Stomach (tissue), 8 donors: ENCODE measurements at regions not wholly inside any gene's neighbourhood (a gene's known extent, or its start where the extent isn't known, plus 50 kb on each side); places are given as distances from the start of the nearest gene placed in this dataset.
A peak's percentile ranks its signal among the peaks of the same experiment; 100 is the strongest.
"Not testable (repeated sequence)": the region's sequence is repeated elsewhere in the genome, so short reads cannot be mapped to it uniquely, and the experiment has no call there.

ENCODE experiments used
- DNase-seq, 2 donors: peaks; one replicate each; pipeline versions ENCODE4 v3.0.0 to v3.0.0-alpha.2; 2013 to 2019
- H3K27ac ChIP-seq, 5 donors: fragments of 200-600 bp in 4 of 5; sonication (generic) in 4 of 5; one replicate each; pipeline ENCODE4 v1.5.1; 2013 to 2019; ENCODE audit warnings: mild to moderate bottlenecking in 1 of 5, moderate library complexity in 1 of 5
- H3K27me3 ChIP-seq, 3 donors: fragments of 200-600 bp; sonication (generic); one replicate each; pipeline ENCODE4 v1.5.1; 2017 to 2019; ENCODE audit warnings: mixed run types in 1 of 3
- H3K36me3 ChIP-seq, 4 donors: fragments of 200-600 bp; sonication (generic); 1 replicate in 3 of 4; 2 replicates in 1 of 4; pipeline ENCODE4 v1.5.1; 2016 to 2019
- H3K4me1 ChIP-seq, 4 donors: fragments of 200-600 bp; sonication (generic); one replicate each; pipeline ENCODE4 v1.5.1; 2016 to 2019
- H3K4me3 ChIP-seq, 4 donors: fragments of 200-600 bp; sonication (generic) in 3 of 4; one replicate each; pipeline ENCODE4 v1.5.1; 2016 to 2019; ENCODE audit warnings: mild to moderate bottlenecking in 1 of 4
- H3K9me3 ChIP-seq, 4 donors: fragments of 200-600 bp; sonication (generic); one replicate each; pipeline ENCODE4 v1.5.1; 2016 to 2019
- EP300 ChIP-seq: sonication (generic); formaldehyde crosslinking; IDR thresholded peaks from one replicate; pipeline ENCODE4 v1.6.1; 2017; ENCODE audit warnings: antibody characterized with exemption
- POLR2A ChIP-seq, 4 donors: fragments of 450-650 bp; IDR thresholded peaks; one replicate each; pipeline ENCODE4 v1.6.1; 2016; ENCODE audit warnings: antibody characterized with exemption in 4 of 4, control low read depth in 2 of 4, mild to moderate bottlenecking in 1 of 4, moderate library complexity in 1 of 4
- POLR2AphosphoS5 ChIP-seq, 3 donors: sonication (generic); formaldehyde crosslinking; IDR thresholded peaks; one replicate each; pipeline ENCODE4 v1.6.1; 2016; ENCODE audit warnings: antibody characterized with exemption in 3 of 3
- WGBS, 5 donors: extraction: QIAGEN DNeasy Blood & Tissue Kit in 3 of 5; methylation state at CpG; one replicate each; pipeline versions ENCODE4 v1.1.5 to v1.1.7; 2013 to 2018; 5-methylcytosine and 5-hydroxymethylcytosine counted together
- intact Hi-C: fragments of 100-400 bp; cut with DNase I; formaldehyde crosslinking; loops from one replicate; pipeline ENCODE4 v1.15.1; 2023; ENCODE audit warnings: low total_unique reads
- TF ChIP-seq, protein P1 (sequence below), 7 experiments: fragments of 450-650 bp in 4 of 7; fragments of 200-600 bp in 3 of 7; sonication (generic) in 3 of 7; IDR thresholded peaks; one replicate each; pipeline ENCODE4 v1.5.1; 2016 to 2019; ENCODE audit warnings: antibody characterized with exemption in 7 of 7, control low read depth in 2 of 7, mild to moderate bottlenecking in 1 of 7
- donor health status: healthy with polysubstance abuse.
- donor health status: Bipolar disorder and iron deficiency.
- donor health status: healthy.

DNA sequence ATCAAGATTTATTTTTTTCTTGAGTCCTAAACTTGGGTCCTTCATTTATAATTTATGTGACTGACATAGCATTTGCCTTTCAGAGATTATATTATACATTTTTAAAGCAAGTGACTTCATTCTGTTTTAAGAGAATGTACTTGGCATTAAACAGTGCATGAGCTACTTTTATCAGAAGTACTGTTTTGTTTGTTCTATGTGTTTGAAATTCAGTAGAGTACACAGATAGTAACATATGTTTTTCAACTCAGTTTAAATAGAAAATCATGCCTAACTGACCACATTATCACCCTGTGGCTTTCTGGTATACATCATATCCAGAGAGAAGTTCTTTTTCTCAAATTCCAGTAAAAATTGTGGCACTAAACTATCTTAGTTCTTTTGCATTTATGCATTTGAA is 335.3 kb upstream of the CDH18 start:
- DNase-seq: no peak
- Histone ChIP-seq H3K27ac (no peak overlapping the region), H3K27me3 (peaks cover 0 to 8% (median 0%) of the 10 kb centered on the region in 3 donors), H3K4me3 (no peak overlapping the region), H3K36me3 (no peaks in the 10 kb centered on the region), H3K4me1 (no peaks in the 10 kb centered on the region), H3K9me3 (no peaks in the 10 kb centered on the region)
- intact Hi-C loops: no loop called here
- TF ChIP-seq POLR2A (IDR thresholded peaks at IDR 0.05) (no peak), EP300 (no peak), POLR2AphosphoS5 (IDR thresholded peaks at IDR 0.05) (no peak)
- TF ChIP-seq, protein P1, sequence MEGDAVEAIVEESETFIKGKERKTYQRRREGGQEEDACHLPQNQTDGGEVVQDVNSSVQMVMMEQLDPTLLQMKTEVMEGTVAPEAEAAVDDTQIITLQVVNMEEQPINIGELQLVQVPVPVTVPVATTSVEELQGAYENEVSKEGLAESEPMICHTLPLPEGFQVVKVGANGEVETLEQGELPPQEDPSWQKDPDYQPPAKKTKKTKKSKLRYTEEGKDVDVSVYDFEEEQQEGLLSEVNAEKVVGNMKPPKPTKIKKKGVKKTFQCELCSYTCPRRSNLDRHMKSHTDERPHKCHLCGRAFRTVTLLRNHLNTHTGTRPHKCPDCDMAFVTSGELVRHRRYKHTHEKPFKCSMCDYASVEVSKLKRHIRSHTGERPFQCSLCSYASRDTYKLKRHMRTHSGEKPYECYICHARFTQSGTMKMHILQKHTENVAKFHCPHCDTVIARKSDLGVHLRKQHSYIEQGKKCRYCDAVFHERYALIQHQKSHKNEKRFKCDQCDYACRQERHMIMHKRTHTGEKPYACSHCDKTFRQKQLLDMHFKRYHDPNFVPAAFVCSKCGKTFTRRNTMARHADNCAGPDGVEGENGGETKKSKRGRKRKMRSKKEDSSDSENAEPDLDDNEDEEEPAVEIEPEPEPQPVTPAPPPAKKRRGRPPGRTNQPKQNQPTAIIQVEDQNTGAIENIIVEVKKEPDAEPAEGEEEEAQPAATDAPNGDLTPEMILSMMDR (IDR thresholded peaks at IDR 0.05): no peak

DNA sequence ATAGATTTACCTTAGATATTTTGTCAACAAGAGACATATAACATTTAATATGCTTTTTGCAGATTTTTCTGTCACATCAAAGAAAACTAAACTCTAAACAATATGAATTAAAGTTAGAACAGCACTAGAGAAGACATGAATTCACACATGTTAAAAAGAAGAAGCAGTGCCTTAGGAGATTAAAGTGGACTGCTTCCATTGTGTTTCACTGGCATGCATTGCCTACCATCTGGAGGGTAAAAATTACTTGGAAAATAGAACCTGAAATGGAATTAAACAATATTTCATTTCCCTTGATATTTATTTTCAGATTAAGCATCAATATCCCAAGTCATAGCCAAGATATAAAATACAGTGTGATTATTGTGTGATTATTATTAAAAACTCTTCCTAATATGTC is 319.4 kb upstream of the CDH18 start:
- peaks cover 0 to 9% (median 3%) of the 10 kb centered on the region in 4 donors for H3K9me3 ChIP-seq
- no peaks in the 10 kb centered on the region for H3K4me1 ChIP-seq
- H3K4me3 ChIP-seq: no peak overlapping the region
- H3K36me3 ChIP-seq: no peaks in the 10 kb centered on the region
- intact Hi-C loops: no loop called here
- no peak overlapping the region for H3K27ac ChIP-seq
- no peaks in the 10 kb centered on the region for H3K27me3 ChIP-seq
- DNase-seq: no peak
- TF ChIP-seq POLR2A (IDR thresholded peaks at IDR 0.05) (no peak), EP300 (no peak), POLR2AphosphoS5 (IDR thresholded peaks at IDR 0.05) (no peak)
- TF ChIP-seq, protein P1 (IDR thresholded peaks at IDR 0.05): no peak

DNA sequence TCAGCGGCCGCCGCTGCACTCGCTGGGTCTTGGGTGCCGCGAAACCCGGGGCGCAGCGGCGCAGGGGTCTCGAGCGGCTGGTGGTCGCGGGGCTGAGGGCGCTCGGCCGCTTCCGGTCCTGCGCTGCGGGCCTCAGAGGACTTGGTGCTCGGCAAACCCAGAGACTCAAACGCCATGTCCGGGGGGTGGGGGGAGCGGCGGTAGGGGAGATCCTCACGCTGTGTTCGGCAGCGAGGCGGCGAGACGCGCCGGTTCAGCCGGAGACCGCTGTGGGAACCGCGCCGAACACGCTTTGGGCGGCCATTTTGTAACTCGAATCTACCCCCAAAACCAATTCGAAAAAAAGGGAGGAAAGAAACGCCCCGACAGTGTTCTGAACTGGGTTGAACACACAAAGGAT is 317.5 kb upstream of the CDH18 start:
- no peak for TF ChIP-seq EP300
- TF ChIP-seq, protein P1 (IDR thresholded peaks at IDR 0.05): no peak
- no peak for TF ChIP-seq POLR2AphosphoS5 (IDR thresholded peaks at IDR 0.05)
- no peak for TF ChIP-seq POLR2A (IDR thresholded peaks at IDR 0.05)
- H3K27ac ChIP-seq: no peak overlapping the region
- no peak overlapping the region for H3K4me3 ChIP-seq
- DNase-seq: no peak
- WGBS, 5 donors: 80 to 95% (median 94%) methylated on average over 37 to 44 of the region's 44 CpGs
- H3K36me3 ChIP-seq: no peaks in the 10 kb centered on the region
- no peaks in the 10 kb centered on the region for H3K4me1 ChIP-seq
- peaks cover 0 to 6% (median 3%) of the 10 kb centered on the region in 4 donors for H3K9me3 ChIP-seq
- H3K27me3 ChIP-seq: no peaks in the 10 kb centered on the region
- intact Hi-C loops: no loop called here

DNA sequence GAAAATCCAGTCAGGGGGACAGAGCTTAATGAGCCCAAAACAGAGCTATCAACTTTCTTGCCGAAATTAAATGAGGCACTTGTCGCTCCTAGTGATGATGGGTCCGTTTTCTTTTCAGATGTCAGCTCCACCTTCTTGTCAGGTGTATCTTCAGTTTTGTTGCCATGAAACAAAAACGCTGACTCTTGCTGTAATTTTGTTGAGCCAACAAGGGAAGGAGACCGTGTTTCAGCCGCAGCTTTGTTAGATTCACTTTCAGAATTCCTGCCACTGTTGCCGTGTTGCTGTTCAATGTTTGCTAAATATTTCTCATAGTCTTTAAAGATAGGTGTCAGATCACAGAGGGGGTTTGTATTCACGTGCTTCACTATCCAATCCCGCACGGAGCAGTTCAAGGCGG is 316.6 kb upstream of the CDH18 start:
- H3K27ac ChIP-seq, intact Hi-C loops, H3K36me3 ChIP-seq, H3K27me3 ChIP-seq, H3K4me3 ChIP-seq, H3K4me1 ChIP-seq, H3K9me3 ChIP-seq, DNase-seq: not testable (repeated sequence)
- 88 to 94% (median 89%) methylated on average over 9 to 11 of the region's 11 CpGs for WGBS, 5 donors

DNA sequence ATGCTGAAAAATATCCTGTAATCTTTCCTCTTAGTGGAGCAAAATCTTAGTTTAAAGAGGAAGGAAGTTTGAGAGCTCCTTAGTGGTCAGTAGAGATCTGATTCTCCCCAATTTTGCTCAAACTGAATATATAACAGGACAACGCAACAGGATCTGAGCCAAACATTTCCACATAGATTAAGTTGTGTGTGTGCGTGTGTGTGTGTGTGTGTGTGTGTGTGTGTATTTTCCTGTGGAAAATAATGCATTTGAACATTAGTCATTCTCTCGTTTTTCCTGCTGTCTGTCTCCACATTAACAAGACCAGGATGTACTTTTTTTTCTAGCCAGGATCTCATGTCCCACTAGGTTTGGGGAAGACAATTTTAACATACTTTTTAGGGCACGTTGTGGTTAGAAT is 312.1 kb upstream of the CDH18 start:
- Histone ChIP-seq H3K27me3 (no peaks in the 10 kb centered on the region), H3K27ac (no peak overlapping the region), H3K36me3 (no peaks in the 10 kb centered on the region), H3K4me1 (no peaks in the 10 kb centered on the region), H3K4me3 (no peak overlapping the region), H3K9me3 (peaks cover 0 to under 1% (median 0%) of the 10 kb centered on the region in 4 donors)
- TF ChIP-seq POLR2A (IDR thresholded peaks at IDR 0.05): no peak
- TF ChIP-seq, protein P1 (IDR thresholded peaks at IDR 0.05): no peak
- intact Hi-C loops: no loop called here
- peak in 1 of 2 donors; percentile 3 for DNase-seq
- 47 to 59% (median 50%) methylated on average over 4 of the region's 4 CpGs for WGBS, 5 donors
